HEK293 (cell line): ENCODE measurements at regions not wholly inside any gene's neighbourhood (a gene's known extent, or its start where the extent isn't known, plus 50 kb on each side); places are given as distances from the start of the nearest gene placed in this dataset.

Experiments
- AEBP2 ChIP-seq: fragments of 450-650 bp; formaldehyde crosslinking; IDR thresholded peaks from 2 replicates; pipeline ENCODE4 v1.5.1; 2016; ENCODE audit warnings: missing biosample characterization, missing genetic modification characterization, borderline replicate concordance
- CTCF ChIP-seq: fragments of 450-650 bp; formaldehyde crosslinking; IDR thresholded peaks from 2 replicates; pipeline ENCODE4 v1.5.1; 2016; ENCODE audit warnings: missing biosample characterization, missing genetic modification characterization
- HOXD13 ChIP-seq: sonication (generic); formaldehyde crosslinking; IDR thresholded peaks from 2 replicates; pipeline ENCODE4 v1.8.0; 2022; ENCODE audit warnings: missing genetic modification reagents, borderline replicate concordance
- KLF16 ChIP-seq: fragments of 450-650 bp; formaldehyde crosslinking; IDR thresholded peaks from 2 replicates; pipeline ENCODE4 v1.5.1; 2017; ENCODE audit warnings: missing biosample characterization, missing genetic modification characterization
- OSR2 ChIP-seq: fragments of 450-650 bp; formaldehyde crosslinking; IDR thresholded peaks from 2 replicates; pipeline ENCODE4 v1.5.1; 2016; ENCODE audit warnings: missing biosample characterization, missing genetic modification characterization
- ZBTB21 ChIP-seq: fragments of 450-650 bp; formaldehyde crosslinking; IDR thresholded peaks from 2 replicates; pipeline ENCODE4 v1.5.1; 2017; ENCODE audit warnings: missing biosample characterization, missing genetic modification characterization
- ZNF155 ChIP-seq: fragments of 450-650 bp; formaldehyde crosslinking; IDR thresholded peaks from 2 replicates; pipeline ENCODE4 v1.5.1; 2016; ENCODE audit warnings: missing biosample characterization, missing genetic modification characterization
- ZNF510 ChIP-seq: fragments of 450-650 bp; formaldehyde crosslinking; IDR thresholded peaks from 2 replicates; pipeline ENCODE4 v1.5.1; 2018; ENCODE audit warnings: mild to moderate bottlenecking, missing genetic modification characterization, missing biosample characterization; ENCODE audit not compliant: insufficient replicate concordance
- ZNF544 ChIP-seq: fragments of 450-650 bp; formaldehyde crosslinking; IDR thresholded peaks from 2 replicates; pipeline ENCODE4 v1.5.0; 2017; ENCODE audit warnings: missing biosample characterization, missing genetic modification characterization
- ZNF610 ChIP-seq: fragments of 450-650 bp; formaldehyde crosslinking; IDR thresholded peaks from 2 replicates; pipeline ENCODE4 v1.5.1; 2016; ENCODE audit warnings: missing biosample characterization, missing genetic modification characterization, borderline replicate concordance
- ZNF626 ChIP-seq: fragments of 450-650 bp; sonication (Bioruptor Pico); formaldehyde crosslinking; IDR thresholded peaks from 2 replicates; pipeline ENCODE4 v1.5.1; 2018; ENCODE audit warnings: missing biosample characterization, missing genetic modification characterization, inconsistent platforms
- ZNF830 ChIP-seq: fragments of 450-650 bp; IDR thresholded peaks from 2 replicates; pipeline ENCODE4 v1.5.0; 2018; ENCODE audit warnings: missing biosample characterization, missing genetic modification characterization, low read depth, mild to moderate bottlenecking, moderate library complexity

GRCh38 chr18:47547539-47548202 lies 296.2 kb upstream of the SKOR2 start:
- TF ChIP-seq ZNF155 (tag by site-specific recombination) (no peak), HOXD13 (CRISPR knock-in tag) (no peak), OSR2 (no peak), CTCF (tag by site-specific recombination) (no peak), ZNF626 (tag by site-specific recombination) (no peak), ZBTB21 (no peak), KLF16 (tag by site-specific recombination) (no peak), ZNF510 (tag by site-specific recombination) (no peak), ZNF830 (tag by site-specific recombination) (no peak), ZNF544 (no peak), ZNF610 (tag by site-specific recombination) (no peak), AEBP2 (tag by site-specific recombination) (no peak)
